Brain microvascular endothelial cell (primary cell): ENCODE measurements at regions not wholly inside any gene's neighbourhood (a gene's known extent, or its start where the extent isn't known, plus 50 kb on each side); places are given as distances from the start of the nearest gene placed in this dataset.
"Not testable (repeated sequence)": the region's sequence is repeated elsewhere in the genome, so short reads cannot be mapped to it uniquely, and the experiment has no call there.

Source experiments
- DNase-seq: peaks from one replicate; pipeline ENCODE4 v3.0.0-alpha.2; 2020
- H3K27ac ChIP-seq: fragments of 250-450 bp; sonication (Bioruptor Pico); 2 replicates; pipeline ENCODE4 v1.5.1; 2020; ENCODE audit warnings: mild to moderate bottlenecking, moderate library complexity
- H3K27me3 ChIP-seq: fragments of 250-450 bp; sonication (Bioruptor Pico); replicated peaks from 2 replicates; pipeline ENCODE4 v1.5.1; 2020; ENCODE audit warnings: mild to moderate bottlenecking
- H3K36me3 ChIP-seq: fragments of 250-450 bp; sonication (Bioruptor Pico); replicated peaks from 2 replicates; pipeline ENCODE4 v1.5.1; 2020; ENCODE audit warnings: mild to moderate bottlenecking
- H3K4me3 ChIP-seq: 2 replicates; pipeline ENCODE4 v1.5.1; 2011; ENCODE audit warnings: low read depth, mild to moderate bottlenecking, control low read depth, low read length, moderate library complexity
- in situ Hi-C: cut with HindIII; loops from 2 replicates; pipeline ENCODE4 v1.10.0; 2017; ENCODE audit warnings: low sequenced_read_pairs, low pct_ligation_motif_present
- TF ChIP-seq, protein P1 (sequence below): IDR thresholded peaks from 2 replicates; pipeline ENCODE4 v1.5.1; 2011; ENCODE audit warnings: low read depth, mild to moderate bottlenecking, moderate library complexity, low read length, control low read depth, inconsistent platforms; ENCODE audit errors: missing control alignments

DNA sequence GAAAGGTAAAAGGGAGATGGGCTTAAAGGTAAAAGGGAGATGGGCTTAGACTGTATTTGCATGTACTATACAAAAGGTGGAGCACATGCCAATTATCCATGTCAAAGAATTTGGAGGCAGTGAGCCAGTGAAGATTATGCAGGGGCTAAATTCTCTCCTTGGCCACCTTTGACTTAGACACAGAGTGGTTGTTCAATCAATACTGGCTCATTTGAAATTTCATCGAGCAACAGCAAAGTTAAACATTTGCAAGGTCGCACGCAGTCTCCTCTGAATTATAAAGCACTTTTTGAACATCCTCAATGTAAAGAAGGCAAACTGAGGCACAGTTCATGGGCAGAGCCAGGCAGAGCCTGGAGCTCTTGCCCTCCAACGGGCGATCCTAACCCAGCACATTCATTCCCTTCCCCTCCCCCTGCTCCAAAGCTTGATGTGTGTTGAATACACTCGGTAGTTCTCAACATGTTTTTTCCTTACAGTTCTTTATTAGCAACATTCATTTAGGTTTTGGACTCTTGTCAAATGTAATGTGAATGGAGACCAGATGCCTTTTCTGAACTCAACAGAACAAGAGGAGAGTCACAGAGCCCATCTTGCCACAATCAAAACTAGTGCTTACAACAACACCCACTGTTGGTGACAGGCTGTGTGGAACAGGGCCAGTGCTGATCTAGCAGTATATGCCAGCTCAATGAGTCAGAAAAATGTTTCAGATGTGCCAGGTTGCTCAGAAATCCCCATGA is 169.7 kb upstream of the G2E3 start:
- TF ChIP-seq, protein P1, sequence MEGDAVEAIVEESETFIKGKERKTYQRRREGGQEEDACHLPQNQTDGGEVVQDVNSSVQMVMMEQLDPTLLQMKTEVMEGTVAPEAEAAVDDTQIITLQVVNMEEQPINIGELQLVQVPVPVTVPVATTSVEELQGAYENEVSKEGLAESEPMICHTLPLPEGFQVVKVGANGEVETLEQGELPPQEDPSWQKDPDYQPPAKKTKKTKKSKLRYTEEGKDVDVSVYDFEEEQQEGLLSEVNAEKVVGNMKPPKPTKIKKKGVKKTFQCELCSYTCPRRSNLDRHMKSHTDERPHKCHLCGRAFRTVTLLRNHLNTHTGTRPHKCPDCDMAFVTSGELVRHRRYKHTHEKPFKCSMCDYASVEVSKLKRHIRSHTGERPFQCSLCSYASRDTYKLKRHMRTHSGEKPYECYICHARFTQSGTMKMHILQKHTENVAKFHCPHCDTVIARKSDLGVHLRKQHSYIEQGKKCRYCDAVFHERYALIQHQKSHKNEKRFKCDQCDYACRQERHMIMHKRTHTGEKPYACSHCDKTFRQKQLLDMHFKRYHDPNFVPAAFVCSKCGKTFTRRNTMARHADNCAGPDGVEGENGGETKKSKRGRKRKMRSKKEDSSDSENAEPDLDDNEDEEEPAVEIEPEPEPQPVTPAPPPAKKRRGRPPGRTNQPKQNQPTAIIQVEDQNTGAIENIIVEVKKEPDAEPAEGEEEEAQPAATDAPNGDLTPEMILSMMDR = no peak
- Histone ChIP-seq H3K36me3 (no peaks in the 10 kb centered on the region), H3K27ac (no peak overlapping the region), H3K4me3 (no peak overlapping the region), H3K27me3 (no peaks in the 10 kb centered on the region)
- no peak for DNase-seq
- in situ Hi-C loops = no loop called here

DNA sequence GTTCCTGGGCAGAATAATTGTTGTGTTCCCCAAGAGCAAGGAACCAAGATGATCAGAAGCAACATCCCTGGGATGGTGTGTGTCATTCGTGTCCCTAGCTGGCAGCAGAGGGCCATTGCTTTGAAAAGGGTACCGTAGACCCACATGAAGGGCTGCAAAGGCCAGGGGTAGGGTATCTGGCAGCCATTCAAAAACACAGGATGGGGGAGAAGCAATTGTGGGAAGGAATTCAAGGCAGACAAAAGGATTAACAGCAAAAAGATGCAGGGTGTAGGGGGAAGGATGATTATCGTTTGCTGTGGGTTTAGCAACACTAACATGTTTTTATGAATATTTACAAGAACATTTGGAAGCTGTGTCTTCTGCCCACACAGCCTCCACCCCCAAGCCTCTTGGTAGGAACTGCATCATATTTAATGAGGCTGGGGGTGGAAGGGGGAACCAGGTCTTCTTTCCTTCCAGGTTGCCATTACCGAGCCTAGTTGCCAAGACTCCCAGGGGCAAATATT is 169.0 kb upstream of the G2E3 start:
- Histone ChIP-seq H3K4me3 (no peak overlapping the region), H3K27ac (no peak overlapping the region), H3K27me3 (no peaks in the 10 kb centered on the region), H3K36me3 (no peaks in the 10 kb centered on the region)
- no peak for DNase-seq
- in situ Hi-C loops = no loop called here
- TF ChIP-seq, protein P1 = no peak

DNA sequence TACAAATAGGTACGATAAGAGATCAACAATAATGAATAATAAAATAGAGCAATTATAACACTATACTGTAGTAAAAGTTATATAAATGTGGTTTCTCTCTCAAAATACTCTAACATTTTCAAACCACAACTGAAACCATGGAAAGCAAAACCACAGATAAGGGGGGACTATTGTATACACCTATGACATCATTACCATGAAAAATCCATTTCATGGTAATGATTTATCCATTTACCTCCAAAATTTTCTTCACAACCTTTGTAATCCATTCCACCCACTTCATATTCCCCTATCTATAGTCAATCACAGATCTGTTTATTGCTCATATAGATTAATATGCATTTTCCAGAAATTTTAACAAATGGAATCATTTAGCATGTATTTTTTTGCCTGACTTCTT is 163.9 kb upstream of the G2E3 start:
- DNase-seq = no peak
- TF ChIP-seq, protein P1 = no peak
- H3K4me3 ChIP-seq = no peak overlapping the region
- in situ Hi-C loops = no loop called here
- H3K36me3 ChIP-seq = no peaks in the 10 kb centered on the region
- H3K27ac ChIP-seq = no peak overlapping the region
- H3K27me3 ChIP-seq = no peaks in the 10 kb centered on the region

DNA sequence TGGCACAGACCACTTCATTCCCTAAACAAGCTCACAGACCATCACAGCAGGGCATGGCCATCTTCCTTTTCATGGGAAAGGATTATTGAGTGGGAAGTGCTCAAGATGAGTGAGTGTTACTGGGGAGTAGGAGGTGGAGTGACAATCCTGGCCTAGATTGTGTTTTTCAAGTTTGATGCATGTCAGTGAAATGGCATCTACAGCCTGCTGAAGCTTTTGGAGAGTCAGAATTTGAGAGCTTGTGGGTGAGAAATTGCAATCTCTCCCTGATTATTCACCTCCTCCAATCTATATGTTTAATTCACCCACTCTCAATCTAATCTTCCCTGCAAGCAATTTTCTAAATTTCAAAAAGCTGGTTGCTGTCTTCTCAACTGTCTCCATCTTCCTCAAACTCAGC is 156.1 kb upstream of the G2E3 start:
- TF ChIP-seq, protein P1 = no peak
- no peak overlapping the region for H3K4me3 ChIP-seq
- H3K27me3 ChIP-seq = no peaks in the 10 kb centered on the region
- H3K36me3 ChIP-seq = no peaks in the 10 kb centered on the region
- H3K27ac ChIP-seq = no peak overlapping the region
- in situ Hi-C loops = no loop called here
- DNase-seq = no peak

DNA sequence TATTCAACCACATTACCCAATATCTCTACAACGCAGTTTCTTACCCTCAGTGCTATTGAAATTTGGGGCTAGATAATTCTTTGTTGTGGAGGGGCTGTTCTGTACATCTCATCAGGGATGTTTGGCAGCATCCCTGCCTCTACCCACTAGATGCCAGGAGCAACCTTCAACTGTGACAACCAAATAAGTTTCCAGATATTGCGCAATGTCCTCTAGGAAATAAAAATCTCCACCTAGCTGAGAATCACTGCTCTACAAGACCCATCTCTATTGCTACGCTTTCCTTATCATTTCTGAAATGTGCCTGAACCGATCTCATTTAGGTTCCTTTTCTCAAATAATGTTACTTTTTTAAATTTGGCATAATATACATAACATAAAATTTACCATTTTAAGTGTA is 155.2 kb upstream of the G2E3 start:
- TF ChIP-seq, protein P1 = no peak
- H3K27ac ChIP-seq = no peak overlapping the region
- in situ Hi-C loops = no loop called here

DNA sequence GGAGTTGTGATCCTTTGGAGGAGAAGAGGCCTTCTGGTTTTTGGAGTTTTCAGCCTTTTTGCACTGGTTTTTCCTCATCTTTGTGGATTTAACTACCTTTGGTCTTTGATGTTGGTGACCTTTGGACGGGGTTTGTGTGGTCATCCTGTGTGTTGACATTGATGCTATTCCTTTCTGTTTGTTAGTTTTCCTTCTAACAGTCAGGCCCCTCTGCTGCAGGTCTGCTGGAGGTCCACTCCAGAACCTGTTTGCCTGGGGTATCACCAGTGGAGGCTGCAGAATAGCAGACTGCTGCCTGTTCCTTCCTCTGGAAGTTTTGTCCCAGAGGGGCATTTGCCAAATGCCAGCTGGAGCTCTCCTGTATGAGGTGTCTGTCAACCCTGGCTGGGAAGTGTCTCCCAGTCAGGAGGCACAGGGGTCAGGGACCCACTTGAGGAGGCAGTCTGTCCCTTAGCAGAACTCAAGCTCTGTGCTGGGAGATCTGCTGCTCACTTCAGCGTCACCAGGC is 149.4 kb upstream of the G2E3 start:
- H3K27me3 ChIP-seq, in situ Hi-C loops, H3K4me3 ChIP-seq, H3K27ac ChIP-seq, H3K36me3 ChIP-seq, DNase-seq: not testable (repeated sequence)

More for the DNA sequence above, 155.2 kb upstream of the G2E3 start:
- DNase-seq = no peak
- H3K4me3 ChIP-seq = no peak overlapping the region
- H3K36me3 ChIP-seq = no peaks in the 10 kb centered on the region
- H3K27me3 ChIP-seq = no peaks in the 10 kb centered on the region
